Upper lobe of left lung (tissue), 4 donors: ENCODE measurements at regions not wholly inside any gene's neighbourhood (a gene's known extent, or its start where the extent isn't known, plus 50 kb on each side); places are given as distances from the start of the nearest gene placed in this dataset.

Experiments used
- CTCF ChIP-seq, 6 experiments: fragments of 450-650 bp in 4 of 6; fragments of 200-600 bp in 2 of 6; sonication (generic) in 2 of 6; IDR thresholded peaks; one replicate each; pipeline ENCODE4 v1.5.1; 2016 to 2019; ENCODE audit warnings: antibody characterized with exemption in 6 of 6
- POLR2A ChIP-seq, 4 donors: fragments of 450-650 bp; IDR thresholded peaks; one replicate each; pipeline ENCODE4 v1.5.1; 2016 to 2017; ENCODE audit warnings: antibody characterized with exemption in 4 of 4, mild to moderate bottlenecking in 2 of 4
- POLR2AphosphoS5 ChIP-seq, 2 donors: sonication (generic); formaldehyde crosslinking; IDR thresholded peaks; one replicate each; pipeline ENCODE4 v1.5.1; 2017; ENCODE audit warnings: antibody characterized with exemption in 2 of 2

GRCh38 chr10:3679950-3680629 is 104.9 kb downstream of the KLF6 start:
- TF ChIP-seq POLR2A (IDR thresholded peaks at IDR 0.05): no peak
- no peak for TF ChIP-seq CTCF (IDR thresholded peaks at IDR 0.05)
- TF ChIP-seq POLR2AphosphoS5 (IDR thresholded peaks at IDR 0.05): no peak
